ENCODE measurements at regions not wholly inside any gene's neighbourhood (a gene's known extent, or its start where the extent isn't known, plus 50 kb on each side); places are given as distances from the start of the nearest gene placed in this dataset.

GRCh38 chr14:49220492-49220891 is 365.7 kb downstream of the RPS29 start:
- no peak for DNase-seq

GRCh38 chr14:49218436-49219092 is 367.6 kb downstream of the RPS29 start:
- DNase-seq, result no peak

GRCh38 chr14:49212721-49213120 is 373.5 kb downstream of the RPS29 start:
- no peak for DNase-seq

GRCh38 chr14:49209416-49209815 is 376.8 kb downstream of the RPS29 start:
- no peak for DNase-seq

- DNase-seq, result no peak
These were observed 379.4 kb downstream of the RPS29 start for GRCh38 chr14:49206828-49207227.

- no peak for DNase-seq
These were observed 382.5 kb downstream of the RPS29 start for GRCh38 chr14:49203676-49204075.

- DNase-seq, result no peak
These were observed 387.0 kb downstream of the RPS29 start for GRCh38 chr14:49199159-49199558.

- DNase-seq, result no peak
These were observed 389.9 kb downstream of the RPS29 start for GRCh38 chr14:49196327-49196726.

- DNase-seq, result no peak
These were observed 392.1 kb downstream of the RPS29 start for GRCh38 chr14:49194067-49194466.

- DNase-seq, result no peak
These were observed 392.7 kb downstream of the RPS29 start for GRCh38 chr14:49193332-49194065.

GRCh38 chr14:49191380-49191779 is 394.8 kb downstream of the RPS29 start:
- no peak for DNase-seq

GRCh38 chr14:49189375-49189774 is 396.8 kb downstream of the RPS29 start:
- no peak for DNase-seq

GRCh38 chr14:49187799-49188198 is 398.4 kb downstream of the RPS29 start:
- no peak for DNase-seq

- peak; percentile 49 for DNase-seq
These were observed 412.3 kb downstream of the RPS29 start for GRCh38 chr14:49173765-49174373.

GRCh38 chr14:49164074-49164473 is 422.1 kb downstream of the RPS29 start:
- DNase-seq, result no peak

- DNase-seq, result no peak
These were observed 425.2 kb downstream of the RPS29 start for GRCh38 chr14:49160983-49161382.

- no peak for DNase-seq
These were observed 427.1 kb downstream of the RPS29 start for GRCh38 chr14:49159081-49159480.

GRCh38 chr14:49139593-49139992 is 446.6 kb downstream of the RPS29 start:
- no peak for DNase-seq

- no peak for DNase-seq
These were observed 451.2 kb downstream of the RPS29 start for GRCh38 chr14:49134940-49135339.

- DNase-seq, result no peak
These were observed 464.9 kb downstream of the RPS29 start for GRCh38 chr14:49121246-49121645.

GRCh38 chr14:49114161-49114893 is 471.9 kb downstream of the RPS29 start:
- no peak for DNase-seq

GRCh38 chr14:49106741-49107667 is 479.2 kb downstream of the RPS29 start:
- DNase-seq, result no peak

Data from KG1 (cell line).